Inferior parietal cortex (tissue), 1 donor: ENCODE measurements at regions not wholly inside any gene's neighbourhood (a gene's known extent, or its start where the extent isn't known, plus 50 kb on each side); places are given as distances from the start of the nearest gene placed in this dataset.

Experiments
- DNase-seq: peaks from one replicate; pipeline ENCODE4 v3.0.0-alpha.2; 2016; ENCODE audit errors: extremely low spot score

GRCh38 chr20:60687213-60687612, 564.8 kb upstream of the CDH4 start:
- no peak for DNase-seq

DNA sequence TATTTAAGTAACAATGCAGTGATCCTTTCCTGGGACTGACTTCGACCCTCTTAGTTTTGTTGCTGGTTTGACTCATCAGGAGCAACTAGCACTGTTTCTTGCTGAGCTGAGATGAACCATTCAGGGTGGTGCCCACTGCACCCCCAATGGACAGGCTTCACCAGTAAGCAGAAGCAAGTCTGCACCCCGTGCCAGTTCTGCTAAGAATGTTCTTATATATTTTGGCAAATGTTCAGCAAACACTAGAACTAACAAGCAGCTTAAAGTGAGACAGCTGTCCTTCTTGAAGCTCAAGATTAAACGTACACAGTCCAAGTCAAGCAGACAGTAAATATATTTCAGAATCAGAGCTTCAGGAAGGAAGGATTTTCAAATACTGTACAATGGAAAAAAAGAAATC, 561.3 kb upstream of the CDH4 start:
- no peak for DNase-seq

DNA sequence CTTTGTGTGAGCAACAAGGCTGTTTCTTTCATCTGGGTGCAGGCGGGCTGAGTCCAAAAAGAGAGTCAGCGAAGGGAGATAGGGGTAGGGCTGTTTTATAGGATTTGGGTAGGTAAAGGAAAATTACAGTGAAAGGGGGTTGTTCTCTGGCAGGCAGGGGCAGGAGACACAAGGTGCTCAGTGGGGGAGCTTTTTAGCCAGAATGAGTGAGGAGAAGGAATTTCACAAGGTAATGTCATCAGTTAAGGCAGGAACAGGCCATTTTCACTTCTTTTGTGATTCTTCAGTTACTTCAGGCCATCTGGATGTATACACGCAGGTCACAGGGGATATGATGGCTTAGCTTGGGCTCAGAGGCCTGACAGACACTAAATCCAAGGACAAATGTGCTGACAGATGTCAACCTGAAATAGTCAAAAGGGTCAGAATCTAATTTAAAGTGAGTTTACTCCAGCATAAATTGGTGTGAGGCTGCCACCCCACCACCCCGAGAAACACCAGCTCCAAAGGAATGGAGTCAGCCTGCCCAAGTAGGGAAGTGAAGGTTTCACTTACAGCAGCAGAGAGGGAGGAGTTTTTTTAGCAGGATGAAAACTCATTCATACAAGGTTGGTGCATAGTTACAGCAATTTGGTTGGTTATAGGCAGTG, 560.0 kb upstream of the CDH4 start:
- DNase-seq, result no peak

DNA sequence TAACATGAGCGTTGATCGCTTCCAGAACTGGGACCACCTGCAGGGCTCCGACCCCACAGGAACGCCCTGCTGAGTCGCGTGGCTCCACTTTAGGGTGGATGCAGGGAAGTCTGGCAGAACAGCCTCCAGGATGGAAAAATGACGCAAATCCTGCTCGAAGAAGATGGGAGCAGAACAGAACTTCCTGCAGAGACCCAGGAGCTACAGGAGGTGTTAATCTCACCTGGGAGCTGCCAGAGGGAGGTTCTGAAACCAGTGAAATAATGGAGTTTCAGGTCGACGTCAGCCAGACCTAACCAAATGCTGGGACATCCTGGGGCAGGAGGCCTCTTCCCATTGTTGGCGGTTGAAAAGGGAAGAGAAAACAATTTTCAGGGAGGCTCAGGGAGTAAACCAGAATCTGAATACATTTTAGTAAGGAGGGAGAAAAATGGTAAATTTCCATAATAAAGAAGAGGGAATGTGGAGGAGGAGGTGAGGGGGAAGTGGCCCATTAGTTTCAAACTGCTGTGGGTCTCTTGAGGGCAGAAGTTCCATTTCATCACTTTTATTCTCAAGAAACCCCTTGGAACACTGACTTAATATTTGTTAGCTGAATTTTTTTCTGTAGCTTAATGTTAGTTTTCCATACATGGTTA, 558.4 kb upstream of the CDH4 start:
- no peak for DNase-seq

GRCh38 chr20:60694763-60695162, 557.3 kb upstream of the CDH4 start:
- DNase-seq, result no peak

GRCh38 chr20:60695226-60696000, 556.6 kb upstream of the CDH4 start:
- no peak for DNase-seq

- no peak for DNase-seq
These were observed 554.8 kb upstream of the CDH4 start for GRCh38 chr20:60697252-60697651.

GRCh38 chr20:60700728-60701127, 551.3 kb upstream of the CDH4 start:
- no peak for DNase-seq

DNA sequence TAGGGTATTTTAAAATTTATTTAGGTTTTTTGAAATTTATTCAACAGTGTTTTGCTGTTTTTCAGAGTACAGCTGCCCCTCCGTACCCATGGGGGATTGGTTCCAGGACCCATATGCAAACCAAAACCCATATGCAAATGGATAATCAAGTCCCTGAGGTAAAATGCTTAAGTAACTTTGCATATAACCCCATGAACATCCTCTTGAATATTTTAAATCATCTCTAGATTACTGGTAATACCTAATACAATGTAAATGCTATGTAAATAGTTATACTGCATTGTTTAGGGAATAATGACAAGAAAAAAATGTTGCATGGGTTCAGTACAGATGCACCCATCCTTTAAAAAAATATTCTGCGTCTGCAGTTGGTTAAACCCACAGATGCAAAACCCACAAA, 547.9 kb upstream of the CDH4 start:
- DNase-seq, result no peak

DNA sequence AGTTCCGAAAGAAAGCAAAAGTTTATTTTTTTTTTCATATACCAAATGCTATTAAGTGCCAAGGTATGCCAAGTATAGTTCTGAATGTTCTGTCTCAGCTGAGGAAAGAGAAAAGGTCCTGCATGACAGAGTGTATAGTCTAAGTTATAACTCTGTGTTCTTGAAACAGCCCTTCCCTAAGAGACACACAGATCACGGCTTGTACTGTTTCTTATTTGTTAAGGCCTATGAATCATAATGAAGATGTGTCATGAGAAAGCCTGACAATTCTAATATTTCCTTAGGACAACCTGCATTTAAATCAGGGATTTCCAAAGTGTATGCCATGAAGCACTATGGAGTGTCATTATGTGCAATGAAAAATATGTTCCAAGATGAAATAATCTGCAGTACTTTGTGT, 538.7 kb upstream of the CDH4 start:
- DNase-seq, result no peak

GRCh38 chr20:60715172-60715571, 536.9 kb upstream of the CDH4 start:
- DNase-seq, result no peak

DNA sequence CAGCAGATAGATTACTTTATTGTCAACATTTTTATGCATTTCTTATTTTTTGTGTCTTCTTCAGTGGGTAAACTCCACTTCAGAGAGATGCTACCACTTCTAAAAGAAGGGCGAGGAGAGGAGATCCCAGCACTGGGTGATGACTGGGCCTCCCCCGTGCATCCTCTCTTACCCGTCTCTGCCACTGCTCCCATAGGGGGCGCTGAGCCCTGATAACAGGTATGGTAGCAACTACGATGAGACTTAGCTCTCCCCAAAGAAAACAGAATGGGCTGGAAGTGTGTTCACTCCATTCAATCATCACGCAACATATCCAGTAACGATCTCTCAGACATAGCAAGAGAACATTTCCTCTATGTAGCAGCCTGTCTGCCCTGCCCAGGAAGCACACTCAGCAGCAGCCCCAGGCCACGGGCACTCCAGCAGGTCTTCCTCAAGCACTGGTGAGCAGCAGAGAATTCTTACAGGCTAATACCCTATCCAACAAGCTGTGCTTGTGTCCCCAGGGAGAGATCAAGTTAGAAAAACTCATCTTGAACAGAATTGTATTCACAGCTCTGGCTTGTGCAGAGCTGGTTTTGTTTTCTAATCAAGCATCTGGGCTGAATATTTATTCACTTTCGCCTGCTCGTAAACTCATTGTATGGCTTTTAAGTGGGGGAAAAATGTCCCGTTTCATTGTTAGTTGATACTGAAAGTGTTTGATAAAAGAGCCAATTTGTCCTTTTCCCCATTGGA, 533.1 kb upstream of the CDH4 start:
- no peak for DNase-seq

DNA sequence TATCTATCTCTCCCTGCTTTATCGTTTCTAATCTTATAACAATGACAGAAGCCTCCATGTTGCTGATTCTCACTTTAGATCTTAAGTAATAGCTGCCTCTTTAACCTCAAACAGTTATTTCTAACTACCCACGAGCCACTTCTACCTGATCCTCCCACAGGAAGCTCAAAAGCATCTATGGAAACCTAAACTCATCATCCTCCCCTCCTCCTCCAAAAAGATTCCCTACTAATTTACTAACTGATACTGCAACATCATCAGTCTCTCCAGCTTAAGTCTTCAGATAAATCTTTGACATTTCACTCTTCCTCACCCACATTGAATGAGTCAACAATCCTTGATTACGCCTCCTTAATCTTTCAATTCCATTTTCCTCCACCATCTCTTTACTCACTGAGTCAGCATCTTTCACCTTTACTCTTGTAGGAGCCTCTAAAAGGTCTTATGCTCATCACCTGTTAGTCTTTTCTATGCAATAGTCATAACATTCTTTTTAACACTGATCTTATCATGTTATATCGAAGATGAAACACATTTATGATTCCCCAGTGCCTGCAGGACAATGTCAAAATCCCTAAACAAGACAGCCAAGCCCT, 526.7 kb upstream of the CDH4 start:
- DNase-seq, result no peak

DNA sequence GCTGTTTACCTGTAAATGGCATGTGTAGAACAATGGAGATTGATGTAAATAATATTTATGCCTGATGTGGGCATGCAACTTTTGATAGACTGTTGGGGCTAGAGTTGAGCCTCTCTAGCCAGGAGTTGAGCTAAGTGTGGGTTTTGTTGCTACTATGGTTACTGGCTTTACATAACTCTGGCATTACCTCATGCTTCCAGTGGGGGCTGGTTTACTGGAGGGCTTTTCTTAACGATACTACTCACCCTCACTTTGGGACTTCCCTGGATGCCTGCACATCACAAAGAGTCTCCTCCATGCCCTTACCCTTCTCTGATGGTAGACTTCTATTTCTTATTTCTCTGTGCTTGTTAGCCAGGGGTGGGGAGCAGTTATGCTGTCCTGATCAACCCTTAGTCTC, 524.6 kb upstream of the CDH4 start:
- DNase-seq, result no peak

DNA sequence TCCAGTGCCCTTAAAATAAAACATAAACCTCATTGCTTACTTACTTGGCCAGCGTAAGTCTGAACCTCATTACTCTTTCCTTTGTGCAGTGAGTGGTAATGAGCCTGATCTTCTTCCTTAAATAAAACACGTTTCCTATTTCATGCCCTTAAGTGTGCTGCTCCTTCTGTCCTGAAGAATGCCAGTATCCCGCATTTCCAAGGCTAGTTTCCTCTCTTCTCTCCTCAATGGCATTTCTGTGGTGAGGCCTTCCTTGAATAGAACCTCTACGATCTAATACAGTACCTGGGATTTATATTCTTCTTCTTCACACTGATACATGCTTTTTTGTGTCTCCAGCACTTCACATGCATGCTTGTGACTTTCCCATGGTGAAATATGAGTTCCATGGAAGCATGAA, 523.4 kb upstream of the CDH4 start:
- no peak for DNase-seq

DNA sequence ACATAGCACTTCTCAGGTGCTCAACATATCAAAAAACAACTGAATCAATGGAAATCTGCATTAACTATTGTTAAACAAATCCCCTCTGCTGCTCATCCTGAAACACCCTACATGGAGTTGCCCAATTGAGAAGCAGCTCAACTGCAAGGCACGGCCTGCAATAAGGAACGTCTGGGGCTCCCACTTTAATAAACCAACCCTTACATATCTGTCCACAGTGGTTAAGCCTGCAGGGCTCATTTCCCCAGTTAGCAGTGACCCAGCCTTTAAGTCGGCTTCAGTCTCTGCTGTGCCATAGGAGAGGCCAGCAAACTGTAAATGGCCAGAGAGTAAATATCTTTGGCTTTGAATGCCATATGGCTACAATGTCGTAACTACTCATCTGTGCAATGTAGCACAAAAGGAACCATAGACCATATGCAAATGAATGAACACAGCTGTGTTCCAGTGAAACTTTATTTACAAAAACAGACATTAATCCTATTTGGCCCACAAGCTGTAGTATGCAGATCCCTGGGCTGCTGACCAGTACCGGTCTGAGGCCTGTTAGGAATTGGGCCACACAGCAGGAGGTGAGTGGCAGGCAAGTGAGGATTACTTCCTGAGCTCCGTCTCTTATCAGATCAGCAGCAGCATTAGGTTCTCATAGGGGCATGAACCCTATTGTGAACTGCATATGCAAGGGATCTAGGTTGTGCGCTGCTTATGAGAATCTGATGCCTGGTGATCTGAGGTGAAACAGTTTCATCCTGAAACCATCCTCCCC, 522.7 kb upstream of the CDH4 start:
- DNase-seq, result no peak

- no peak for DNase-seq
These were observed 519.7 kb upstream of the CDH4 start for GRCh38 chr20:60732322-60732721.

DNA sequence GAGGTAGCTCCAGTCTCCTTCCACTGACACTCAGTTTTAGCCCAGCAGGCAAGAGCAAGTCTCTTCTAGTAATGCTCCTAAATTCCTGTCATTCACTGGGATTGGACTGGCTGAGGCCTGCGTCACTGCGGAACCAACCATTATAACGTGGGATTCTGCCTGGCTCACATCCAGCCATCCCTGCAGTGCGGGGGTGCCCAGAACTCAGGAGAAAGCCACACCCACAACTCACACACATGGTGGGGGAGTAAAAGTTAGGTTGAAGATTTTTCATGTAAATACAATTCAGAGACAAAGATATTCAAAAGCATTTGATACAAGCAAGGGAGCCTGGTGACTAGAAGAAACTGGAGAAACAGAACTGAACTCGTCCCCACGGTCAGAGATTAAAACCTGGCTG, 504.0 kb upstream of the CDH4 start:
- DNase-seq, result no peak

- peak; percentile 2 for DNase-seq
These were observed 502.1 kb upstream of the CDH4 start for GRCh38 chr20:60749804-60750602.

DNA sequence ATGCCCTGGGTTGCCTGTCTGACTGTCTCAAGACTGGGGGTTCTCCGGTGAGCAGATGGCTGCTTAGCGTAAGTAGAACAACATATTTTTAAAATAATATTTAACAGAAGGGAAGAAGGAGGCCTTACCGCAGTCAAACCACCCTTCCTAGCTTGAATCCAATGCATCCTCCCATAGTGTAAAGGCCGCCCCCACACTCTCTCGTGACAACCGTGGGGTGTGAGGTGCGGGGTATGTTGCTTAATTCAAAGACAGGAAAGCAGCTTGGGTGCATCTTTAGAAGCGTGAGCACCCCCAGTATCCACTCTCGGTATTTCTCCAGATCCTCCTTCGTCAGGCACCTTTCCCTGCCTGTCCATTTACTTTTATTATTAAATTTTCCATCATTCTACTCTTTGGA, 501.2 kb upstream of the CDH4 start:
- DNase-seq, result no peak
